Loucy (cell line): ENCODE measurements at regions not wholly inside any gene's neighbourhood (a gene's known extent, or its start where the extent isn't known, plus 50 kb on each side); places are given as distances from the start of the nearest gene placed in this dataset.

Experiments
- EZH2phosphoT487 ChIP-seq: fragments of 200-600 bp; IDR thresholded peaks from 2 replicates; pipeline ENCODE4 v1.6.1; 2018; ENCODE audit warnings: antibody characterized with exemption, mild to moderate bottlenecking, moderate library complexity, borderline replicate concordance
- TF ChIP-seq, protein P1 (sequence below): fragments of 200-600 bp; sonication (generic); conservative IDR thresholded peaks from 2 replicates; pipeline ENCODE4 v1.5.1; 2014; ENCODE audit warnings: mild to moderate bottlenecking, antibody characterized with exemption, low read length

DNA sequence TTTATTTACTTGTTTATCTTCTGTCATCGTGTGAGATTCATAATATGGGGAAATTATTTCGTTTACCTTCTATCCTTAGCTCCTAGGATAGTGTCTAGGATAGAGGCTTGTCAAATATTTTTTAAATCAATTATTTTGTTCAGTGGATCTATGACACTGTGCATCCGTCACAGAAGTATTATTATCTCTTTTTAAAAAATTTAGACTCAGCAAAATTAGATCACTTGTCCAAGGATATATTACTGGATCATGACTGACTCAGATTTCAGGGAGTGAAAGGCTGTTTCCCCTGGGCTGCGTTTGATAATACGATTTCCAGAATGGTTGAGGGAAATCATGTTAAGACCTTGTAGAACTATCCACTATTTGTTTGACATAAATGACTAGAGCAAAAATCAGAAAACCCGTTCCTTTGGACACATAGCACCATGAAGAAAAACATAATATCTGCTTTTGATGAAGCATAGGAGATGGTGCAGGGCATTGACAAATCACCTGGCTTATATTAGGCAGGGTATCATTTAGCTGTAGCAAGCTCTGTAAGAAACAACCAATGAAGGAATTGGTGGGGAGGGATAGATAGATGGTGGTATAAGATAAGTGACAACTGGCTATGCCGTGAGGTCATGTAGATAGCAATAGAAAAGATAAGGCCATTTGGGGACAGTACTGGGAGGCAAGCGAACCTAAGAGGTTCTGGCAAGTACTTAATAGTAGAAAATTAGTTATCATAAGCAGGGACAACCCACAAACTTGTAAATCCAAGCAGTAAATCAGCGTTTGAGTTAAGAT, 465.2 kb upstream of the MAN1A1 start:
- TF ChIP-seq, protein P1, sequence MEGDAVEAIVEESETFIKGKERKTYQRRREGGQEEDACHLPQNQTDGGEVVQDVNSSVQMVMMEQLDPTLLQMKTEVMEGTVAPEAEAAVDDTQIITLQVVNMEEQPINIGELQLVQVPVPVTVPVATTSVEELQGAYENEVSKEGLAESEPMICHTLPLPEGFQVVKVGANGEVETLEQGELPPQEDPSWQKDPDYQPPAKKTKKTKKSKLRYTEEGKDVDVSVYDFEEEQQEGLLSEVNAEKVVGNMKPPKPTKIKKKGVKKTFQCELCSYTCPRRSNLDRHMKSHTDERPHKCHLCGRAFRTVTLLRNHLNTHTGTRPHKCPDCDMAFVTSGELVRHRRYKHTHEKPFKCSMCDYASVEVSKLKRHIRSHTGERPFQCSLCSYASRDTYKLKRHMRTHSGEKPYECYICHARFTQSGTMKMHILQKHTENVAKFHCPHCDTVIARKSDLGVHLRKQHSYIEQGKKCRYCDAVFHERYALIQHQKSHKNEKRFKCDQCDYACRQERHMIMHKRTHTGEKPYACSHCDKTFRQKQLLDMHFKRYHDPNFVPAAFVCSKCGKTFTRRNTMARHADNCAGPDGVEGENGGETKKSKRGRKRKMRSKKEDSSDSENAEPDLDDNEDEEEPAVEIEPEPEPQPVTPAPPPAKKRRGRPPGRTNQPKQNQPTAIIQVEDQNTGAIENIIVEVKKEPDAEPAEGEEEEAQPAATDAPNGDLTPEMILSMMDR = no peak
- TF ChIP-seq EZH2phosphoT487 = no peak
